H1 (cell line): ENCODE measurements at regions not wholly inside any gene's neighbourhood (a gene's known extent, or its start where the extent isn't known, plus 50 kb on each side); places are given as distances from the start of the nearest gene placed in this dataset.

Experiments
- CTCF ChIA-PET: fragments of 300-600 bp; sonication (Branson Sonifier 250); formaldehyde crosslinking; loops from one replicate; lab custom pipeline; 2021; ENCODE audit not compliant: partially characterized antibody; lab: Charles Lee
- POLR2A ChIA-PET: fragments of 300-600 bp; sonication (Branson Sonifier 250); formaldehyde crosslinking; loops from one replicate; lab custom pipeline; 2021; ENCODE audit warnings: inconsistent platforms; ENCODE audit not compliant: partially characterized antibody; lab: Charles Lee
- DNase-seq, 2 experiments: peaks; one replicate each; pipeline versions ENCODE4 v3.0.0 to v3.0.0-alpha.2; 2010 to 2022; ENCODE audit warnings: low spot score in 2 of 2, low read depth in 1 of 2, mixed read lengths in 1 of 2
- FAIRE-seq: peaks from 2 replicates; lab custom pipeline; 2011; peaks lifted over from hg19 to GRCh38; lab: Jason Lieb, UNC
- H2AFZ ChIP-seq: 2 replicates; pipeline ENCODE4 v1.8.1; 2012; ENCODE audit warnings: low read length, inconsistent platforms
- H2AK5ac ChIP-seq: 2 replicates; pipeline ENCODE4 v1.6.1; 2013; ENCODE audit warnings: low read depth, low read length
- H2BK120ac ChIP-seq: replicated peaks from 2 replicates; pipeline ENCODE3; 2013; ENCODE audit warnings: low read depth, low read length, inconsistent platforms
- H2BK12ac ChIP-seq: 2 replicates; pipeline ENCODE4 v1.6.1; 2013; ENCODE audit warnings: low read depth, low read length
- H2BK15ac ChIP-seq: 2 replicates; pipeline ENCODE4 v1.6.1; 2013; ENCODE audit warnings: low read length
- H2BK20ac ChIP-seq: 2 replicates; pipeline ENCODE4 v1.6.1; 2013; ENCODE audit warnings: low read length
- H2BK5ac ChIP-seq: 2 replicates; pipeline ENCODE4 v1.6.1; 2013; ENCODE audit warnings: low read depth, low read length
- H3K14ac ChIP-seq: 2 replicates; pipeline ENCODE4 v1.6.1; 2013; ENCODE audit warnings: inconsistent platforms; ENCODE audit not compliant: insufficient read length
- H3K18ac ChIP-seq: 2 replicates; pipeline ENCODE4 v1.6.1; 2013; ENCODE audit warnings: low read length; ENCODE audit errors: extremely low read depth
- H3K23ac ChIP-seq: 2 replicates; pipeline ENCODE4 v1.6.1; 2013; ENCODE audit warnings: inconsistent platforms; ENCODE audit not compliant: insufficient read length
- H3K23me2 ChIP-seq: 2 replicates; pipeline ENCODE4 v1.6.1; 2013; ENCODE audit warnings: low read depth, low read length
- H3K27ac ChIP-seq: 2 replicates; pipeline ENCODE4 v1.6.1; 2011; ENCODE audit warnings: low read depth, low read length, inconsistent platforms
- H3K27me3 ChIP-seq, 4 experiments: replicated peaks in 1 of 4; 1 replicate in 1 of 4; 2 replicates in 3 of 4; pipeline versions ENCODE4 v1.6.1 to v1.8.1; 2011 to 2013; ENCODE audit warnings: low read length in 3 of 4, mild to moderate bottlenecking in 3 of 4, inconsistent platforms in 2 of 4, mixed read lengths in 2 of 4, moderate library complexity in 1 of 4; ENCODE audit not compliant: control insufficient read depth in 3 of 4, insufficient read depth in 3 of 4; ENCODE audit errors: extremely low read depth in 1 of 4
- H3K36me3 ChIP-seq, 4 experiments: 2 replicates each; pipeline versions ENCODE4 v1.6.1 to v1.8.1; 2011 to 2013; ENCODE audit warnings: mild to moderate bottlenecking in 4 of 4, low read length in 3 of 4, moderate library complexity in 2 of 4, control low read depth in 1 of 4, inconsistent platforms in 1 of 4; ENCODE audit not compliant: insufficient read depth in 4 of 4, control insufficient read depth in 2 of 4
- H3K4ac ChIP-seq: replicated peaks from 2 replicates; pipeline ENCODE3; 2013; ENCODE audit warnings: low read length, low read depth, mixed read lengths, inconsistent platforms; ENCODE audit not compliant: insufficient read length
- H3K4me1 ChIP-seq, 4 experiments: replicated peaks in 1 of 4; 1 replicate in 1 of 4; 2 replicates in 3 of 4; pipeline versions ENCODE4 v1.6.1 to v1.8.1; 2011 to 2013; ENCODE audit warnings: low read length in 3 of 4, inconsistent platforms in 2 of 4, mixed read lengths in 1 of 4; ENCODE audit not compliant: insufficient read depth in 4 of 4, control insufficient read depth in 3 of 4
- H3K4me2 ChIP-seq, 2 experiments: 2 replicates each; pipeline versions ENCODE4 v1.6.1 to v1.8.1; 2011 to 2013; ENCODE audit warnings: low read depth in 2 of 2, low read length in 2 of 2, control low read depth in 1 of 2, inconsistent platforms in 1 of 2, mild to moderate bottlenecking in 1 of 2; ENCODE audit not compliant: insufficient read depth in 1 of 2
- H3K4me3 ChIP-seq, 4 experiments: fragments of 200-600, 300-600 bp in 1 of 4; sonication (generic), shearing (Covaris generic), sonication (Bioruptor Twin) in 1 of 4; 2 replicates each; pipeline versions ENCODE4 v1.5.1 to v1.8.1; 2011 to 2016; ENCODE audit warnings: low read length in 4 of 4, low read depth in 3 of 4, control low read depth in 2 of 4, inconsistent platforms in 2 of 4, mild to moderate bottlenecking in 2 of 4, mixed read lengths in 1 of 4, moderate library complexity in 1 of 4; ENCODE audit not compliant: insufficient read depth in 2 of 4; ENCODE audit errors: extremely low read depth in 1 of 4
- H3K56ac ChIP-seq: replicated peaks from 2 replicates; pipeline ENCODE3; 2013; ENCODE audit warnings: low read depth, mild to moderate bottlenecking, mixed read lengths, low read length, inconsistent platforms; ENCODE audit not compliant: insufficient read length
- H3K79me1 ChIP-seq: 2 replicates; pipeline ENCODE4 v1.6.1; 2013; ENCODE audit warnings: low read depth, low read length, control low read depth
- H3K79me2 ChIP-seq, 2 experiments: 2 replicates each; pipeline versions ENCODE4 v1.6.1 to v1.8.1; 2012 to 2013; ENCODE audit warnings: low read length in 2 of 2, mild to moderate bottlenecking in 2 of 2, inconsistent platforms in 1 of 2; ENCODE audit not compliant: insufficient read depth in 2 of 2, control insufficient read depth in 1 of 2
- H3K9ac ChIP-seq, 4 experiments: replicated peaks in 1 of 4; 1 replicate in 1 of 4; 2 replicates in 3 of 4; pipeline versions ENCODE4 v1.6.1 to v1.8.1; 2011 to 2013; ENCODE audit warnings: low read depth in 3 of 4, low read length in 3 of 4, control low read depth in 2 of 4, mild to moderate bottlenecking in 2 of 4, moderate library complexity in 2 of 4, inconsistent platforms in 1 of 4; ENCODE audit errors: extremely low read depth in 1 of 4
- H3K9me3 ChIP-seq, 2 experiments: 2 replicates each; pipeline versions ENCODE4 v1.6.1 to v1.8.1; 2012 to 2013; ENCODE audit warnings: mild to moderate bottlenecking in 2 of 2, moderate library complexity in 2 of 2, control low read depth in 1 of 2, inconsistent platforms in 1 of 2, low read depth in 1 of 2, low read length in 1 of 2, mixed read lengths in 1 of 2; ENCODE audit not compliant: insufficient read depth in 2 of 2
- H4K20me1 ChIP-seq, 2 experiments: replicated peaks in 1 of 2; 2 replicates each; pipeline versions ENCODE3 to v1.8.1; 2011 to 2013; ENCODE audit warnings: inconsistent platforms in 2 of 2, low read length in 2 of 2, mild to moderate bottlenecking in 1 of 2; ENCODE audit not compliant: insufficient read depth in 2 of 2, control insufficient read depth in 1 of 2
- H4K5ac ChIP-seq: 2 replicates; pipeline ENCODE4 v1.6.1; 2013; ENCODE audit warnings: low read length, low read depth, mixed read lengths, inconsistent platforms; ENCODE audit not compliant: insufficient read length
- H4K8ac ChIP-seq: 2 replicates; pipeline ENCODE4 v1.8.0; 2013; ENCODE audit warnings: mild to moderate bottlenecking, moderate library complexity, low read length, inconsistent platforms; ENCODE audit not compliant: insufficient read depth; ENCODE audit errors: extremely low read depth
- H4K91ac ChIP-seq: replicated peaks from 2 replicates; pipeline ENCODE3; 2013; ENCODE audit warnings: low read length, mixed read lengths, inconsistent platforms; ENCODE audit not compliant: insufficient read length
- CHD1 ChIP-seq: IDR thresholded peaks from 2 replicates; pipeline ENCODE4 v1.6.1; 2012; ENCODE audit warnings: low read depth, low read length, improper control_type of control experiment
- CTBP2 ChIP-seq: IDR thresholded peaks from 2 replicates; pipeline ENCODE4 v1.7.0; 2011; ENCODE audit warnings: borderline replicate concordance, mild to moderate bottlenecking, moderate library complexity, mixed read lengths, low read length; ENCODE audit not compliant: insufficient read depth, insufficient read length
- EGR1 ChIP-seq: IDR thresholded peaks from 2 replicates; pipeline ENCODE4 v1.6.1; 2011; ENCODE audit warnings: low read depth, low read length, borderline replicate concordance
- FOSL1 ChIP-seq: IDR thresholded peaks from 2 replicates; pipeline ENCODE4 v1.6.1; 2011; ENCODE audit warnings: mild to moderate bottlenecking, low read depth, low read length, moderate library complexity; ENCODE audit not compliant: insufficient read depth
- HDAC6 ChIP-seq: IDR thresholded peaks from one replicate; pipeline ENCODE4 v1.7.1; 2012; ENCODE audit warnings: low read depth, mild to moderate bottlenecking, inconsistent platforms, low read length, moderate library complexity
- KDM1A ChIP-seq: fragments of 200-600, 300-600 bp; sonication (generic); IDR thresholded peaks from 2 replicates; pipeline ENCODE4 v1.7.1; 2016; ENCODE audit warnings: mild to moderate bottlenecking, low read length, borderline replicate concordance
- KDM4A ChIP-seq: IDR thresholded peaks from one replicate; pipeline ENCODE4 v1.7.1; 2012; ENCODE audit warnings: low read depth, mild to moderate bottlenecking, moderate library complexity, low read length, inconsistent platforms; ENCODE audit not compliant: severe bottlenecking
- POLR2A ChIP-seq, 2 experiments: IDR thresholded peaks; 1 replicate in 1 of 2; 2 replicates in 1 of 2; pipeline ENCODE4 v1.6.1; 2011; ENCODE audit warnings: low read depth in 2 of 2, low read length in 2 of 2, mild to moderate bottlenecking in 2 of 2; ENCODE audit errors: control extremely low read depth in 1 of 2
- RBBP5 ChIP-seq: IDR thresholded peaks from 2 replicates; pipeline ENCODE4 v1.7.1; 2012; ENCODE audit warnings: low read depth, mild to moderate bottlenecking, inconsistent platforms, low read length, moderate library complexity, borderline replicate concordance
- RFX5 ChIP-seq: IDR thresholded peaks from 2 replicates; pipeline ENCODE4 v1.6.1; 2011; ENCODE audit warnings: low read depth, low read length, improper control_type of control experiment, borderline replicate concordance
- SIRT6 ChIP-seq: IDR thresholded peaks from one replicate; pipeline ENCODE4 v1.7.1; 2012; ENCODE audit warnings: low read length, inconsistent platforms
- SP1 ChIP-seq: IDR thresholded peaks from 2 replicates; pipeline ENCODE4 v1.6.1; 2011; ENCODE audit warnings: low read depth, low read length
- SP2 ChIP-seq: IDR thresholded peaks from 2 replicates; pipeline ENCODE4 v1.6.1; 2012; ENCODE audit warnings: mild to moderate bottlenecking, low read length, inconsistent platforms
- SUZ12 ChIP-seq: fragments of 200-600 bp; sonication (generic); IDR thresholded peaks from 2 replicates; pipeline ENCODE4 v1.6.1; 2012; ENCODE audit warnings: mild to moderate bottlenecking, inconsistent platforms, low read length, moderate library complexity, mixed read lengths
- TAF1 ChIP-seq: IDR thresholded peaks from 2 replicates; pipeline ENCODE4 v1.6.1; 2011; ENCODE audit warnings: mild to moderate bottlenecking, low read depth, low read length
- TBP ChIP-seq: IDR thresholded peaks from 2 replicates; pipeline ENCODE4 v1.6.1; 2011; ENCODE audit warnings: low read depth, low read length, improper control_type of control experiment
- WGBS, 2 experiments: shearing (Covaris generic) in 1 of 2; methylation state at CpG; one replicate each; pipeline versions ENCODE4 v1.1.6 to v1.1.7; 2013 to 2015; ENCODE audit warnings: low lambda C conversion rate in 2 of 2, mixed read lengths in 2 of 2, inconsistent platforms in 1 of 2, low coverage in 1 of 2, missing lambda C conversion rate in 1 of 2; ENCODE audit not compliant: insufficient replicate concordance in 2 of 2, insufficient coverage in 1 of 2, insufficient read length in 1 of 2; ENCODE audit errors: extremely low coverage in 1 of 2, missing lambda C conversion rate in 1 of 2; 5-methylcytosine and 5-hydroxymethylcytosine counted together

DNA sequence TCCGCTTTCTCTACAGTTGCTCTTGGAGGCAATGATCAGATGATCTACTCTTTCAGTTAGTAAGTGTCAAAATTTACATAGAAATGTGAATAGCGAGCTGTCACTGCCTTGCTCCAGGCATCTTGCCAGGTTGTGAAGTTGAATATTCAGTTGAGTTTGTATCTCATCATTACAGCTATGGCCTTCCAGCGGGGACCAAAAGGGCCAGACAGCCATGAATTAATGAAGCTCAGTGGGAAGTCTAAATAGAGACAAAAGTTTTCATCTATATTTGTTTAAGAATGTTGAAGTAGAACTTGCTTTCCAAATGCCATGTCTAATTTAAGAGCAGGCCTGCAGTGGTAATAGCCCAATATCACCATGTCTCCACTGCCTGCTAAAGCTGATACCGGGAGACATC is 387.8 kb downstream of the FLRT2 start:
- Histone ChIP-seq H3K9me3 (no peaks in the 10 kb centered on the region), H2BK12ac (no peak overlapping the region), H2BK20ac (no peak overlapping the region), H4K20me1 (no peaks in the 10 kb centered on the region), H3K4ac (no peak overlapping the region), H3K79me2 (no peaks in the 10 kb centered on the region), H2BK120ac (no peak overlapping the region), H3K14ac (no peak overlapping the region), H3K27me3 (no peaks in the 10 kb centered on the region), H3K23me2 (no peaks in the 10 kb centered on the region), H3K56ac (no peak overlapping the region), H3K18ac (no peak overlapping the region), H3K9ac (no peak overlapping the region), H4K5ac (no peak overlapping the region), H3K4me1 (no peaks in the 10 kb centered on the region), H3K4me2 (no peak overlapping the region), H3K79me1 (no peaks in the 10 kb centered on the region), H3K4me3 (no peak overlapping the region), H2AFZ (no peak overlapping the region), H4K8ac (no peak overlapping the region), H3K27ac (no peak overlapping the region), H2BK5ac (no peak overlapping the region), H4K91ac (no peak overlapping the region), H3K36me3 (no peaks in the 10 kb centered on the region), H2AK5ac (no peak overlapping the region), H3K23ac (no peak overlapping the region), H2BK15ac (no peak overlapping the region)
- FAIRE-seq: no peak
- 95% methylated on average over 4 of the region's 4 CpGs; no CpG with 5 or more reads in 1 of the 2 experiments for WGBS, 2 experiments
- no peak for DNase-seq
- CTCF ChIA-PET: interaction anchor here (2.0 kb wide), 1 partner anchor 118 kb away, joined by 8 read pairs; no protein-coding TSS in a partner anchor
- POLR2A ChIA-PET: no interaction called here
- no peak for TF ChIP-seq TBP
- no peak for TF ChIP-seq CHD1
- TF ChIP-seq KDM1A: no peak
- no peak for TF ChIP-seq SP2
- no peak for TF ChIP-seq CTBP2
- no peak for TF ChIP-seq POLR2A (IDR thresholded peaks at IDR 0.05; ENCODE audit: control extremely low read depth in 1 of 2, low read depth in 2 of 2, low read length in 2 of 2)
- TF ChIP-seq HDAC6: no peak
- no peak for TF ChIP-seq SUZ12
- TF ChIP-seq KDM4A: no peak
- no peak for TF ChIP-seq RFX5
- TF ChIP-seq TAF1: no peak
- no peak for TF ChIP-seq RBBP5
- no peak for TF ChIP-seq EGR1
- TF ChIP-seq SIRT6: no peak
- TF ChIP-seq SP1: no peak
- no peak for TF ChIP-seq FOSL1
